ENCODE measurements at regions not wholly inside any gene's neighbourhood (a gene's known extent, or its start where the extent isn't known, plus 50 kb on each side); places are given as distances from the start of the nearest gene placed in this dataset.
"Not testable (repeated sequence)": the region's sequence is repeated elsewhere in the genome, so short reads cannot be mapped to it uniquely, and the experiment has no call there.

GRCh38 chr3:153928851-153929250 is 192.3 kb upstream of the ARHGEF26 start:
- TF ChIP-seq, protein P1, sequence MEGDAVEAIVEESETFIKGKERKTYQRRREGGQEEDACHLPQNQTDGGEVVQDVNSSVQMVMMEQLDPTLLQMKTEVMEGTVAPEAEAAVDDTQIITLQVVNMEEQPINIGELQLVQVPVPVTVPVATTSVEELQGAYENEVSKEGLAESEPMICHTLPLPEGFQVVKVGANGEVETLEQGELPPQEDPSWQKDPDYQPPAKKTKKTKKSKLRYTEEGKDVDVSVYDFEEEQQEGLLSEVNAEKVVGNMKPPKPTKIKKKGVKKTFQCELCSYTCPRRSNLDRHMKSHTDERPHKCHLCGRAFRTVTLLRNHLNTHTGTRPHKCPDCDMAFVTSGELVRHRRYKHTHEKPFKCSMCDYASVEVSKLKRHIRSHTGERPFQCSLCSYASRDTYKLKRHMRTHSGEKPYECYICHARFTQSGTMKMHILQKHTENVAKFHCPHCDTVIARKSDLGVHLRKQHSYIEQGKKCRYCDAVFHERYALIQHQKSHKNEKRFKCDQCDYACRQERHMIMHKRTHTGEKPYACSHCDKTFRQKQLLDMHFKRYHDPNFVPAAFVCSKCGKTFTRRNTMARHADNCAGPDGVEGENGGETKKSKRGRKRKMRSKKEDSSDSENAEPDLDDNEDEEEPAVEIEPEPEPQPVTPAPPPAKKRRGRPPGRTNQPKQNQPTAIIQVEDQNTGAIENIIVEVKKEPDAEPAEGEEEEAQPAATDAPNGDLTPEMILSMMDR (IDR thresholded peaks at IDR 0.05; ENCODE audit: control extremely low read depth, extremely low read depth, low read depth, missing control alignments) = no peak
- DNase-seq (ENCODE audit: extremely low spot score) = no peak
- ChIA-PET POLR2A (no interaction called here), CTCF (no interaction called here)

GRCh38 chr3:153933481-153933880 is 187.7 kb upstream of the ARHGEF26 start:
- CTCF ChIA-PET; POLR2A ChIA-PET; DNase-seq (ENCODE audit: extremely low spot score): not testable (repeated sequence)

GRCh38 chr3:153944084-153944483 is 177.1 kb upstream of the ARHGEF26 start:
- POLR2A ChIA-PET = no interaction called here
- no peak for DNase-seq (ENCODE audit: extremely low spot score)
- CTCF ChIA-PET = interaction anchor here (0.9 kb wide), 1 partner anchor 901 kb away, joined by 3 read pairs; no protein-coding TSS in a partner anchor
- TF ChIP-seq, protein P1 (IDR thresholded peaks at IDR 0.05; ENCODE audit: control extremely low read depth, extremely low read depth, low read depth, missing control alignments) = no peak

DNA sequence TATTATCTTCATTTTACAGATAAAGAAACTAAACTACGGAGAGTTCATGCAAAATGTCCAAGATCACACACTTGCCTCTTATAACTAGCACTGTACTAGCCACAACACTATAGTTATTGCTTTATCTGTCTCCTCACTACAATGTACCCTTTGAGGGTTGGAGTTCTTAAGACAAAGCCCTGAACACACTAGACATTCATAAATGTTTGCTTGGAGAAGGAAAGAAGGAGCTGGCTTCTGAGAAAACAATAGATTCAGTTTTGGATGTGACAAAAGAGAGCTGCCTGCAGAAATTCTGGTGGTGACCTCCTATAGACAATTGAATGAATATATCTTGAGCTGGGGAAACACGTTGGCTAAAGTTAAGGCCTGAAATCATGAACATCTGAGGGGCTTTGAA is 169.9 kb upstream of the ARHGEF26 start:
- DNase-seq (ENCODE audit: extremely low spot score) = no peak
- ChIA-PET POLR2A (no interaction called here), CTCF (no interaction called here)
- TF ChIP-seq, protein P1 (IDR thresholded peaks at IDR 0.05; ENCODE audit: control extremely low read depth, extremely low read depth, low read depth, missing control alignments) = no peak

DNA sequence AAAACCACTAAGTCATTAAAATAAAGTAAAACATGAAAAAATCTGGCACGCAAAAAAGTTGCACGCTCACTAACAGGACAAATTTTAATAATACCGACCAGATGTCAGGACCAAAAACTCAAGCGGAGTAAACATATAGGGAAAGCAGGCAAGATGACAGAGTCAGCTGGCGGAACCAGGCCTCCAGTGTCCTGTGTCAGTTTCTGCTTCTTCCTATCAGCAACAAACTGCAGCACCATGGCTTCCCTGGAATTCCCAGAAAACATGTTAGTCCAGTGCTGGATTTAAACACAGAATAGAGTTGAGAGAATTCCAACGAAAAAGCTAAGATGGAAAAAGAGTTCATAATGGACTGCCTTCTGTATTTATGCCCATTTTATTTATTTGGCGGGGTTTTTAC is 169.1 kb upstream of the ARHGEF26 start:
- ChIA-PET POLR2A (no interaction called here), CTCF (interaction anchor here (1.2 kb wide), 1 partner anchor 9 kb away, joined by 3 read pairs; no protein-coding TSS in a partner anchor)
- DNase-seq (ENCODE audit: extremely low spot score) = no peak
- TF ChIP-seq, protein P1 (IDR thresholded peaks at IDR 0.05; ENCODE audit: control extremely low read depth, extremely low read depth, low read depth, missing control alignments) = no peak

DNA sequence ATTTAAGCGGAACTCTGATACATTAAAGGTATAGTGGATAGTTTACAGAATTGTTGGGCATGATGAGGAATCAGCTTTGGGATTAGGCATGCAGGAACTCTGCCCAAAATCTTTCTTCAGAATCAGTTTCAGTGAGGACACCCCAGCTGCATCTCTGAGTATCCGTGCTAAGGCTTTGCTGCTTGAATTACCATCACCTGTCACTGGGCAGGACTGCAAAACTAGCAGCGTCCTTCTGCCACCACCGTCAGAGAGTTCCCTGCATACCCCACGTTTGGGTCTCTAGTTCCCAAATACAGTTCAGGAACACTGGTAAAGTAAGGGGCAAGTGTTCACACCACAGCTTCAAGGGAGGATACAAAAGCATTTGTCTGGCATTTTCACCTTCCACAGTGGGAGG is 164.6 kb upstream of the ARHGEF26 start:
- DNase-seq (ENCODE audit: extremely low spot score) = no peak
- CTCF ChIA-PET = interaction anchor here (1.5 kb wide), 1 partner anchor 61 kb away, joined by 3 read pairs; no protein-coding TSS in a partner anchor
- POLR2A ChIA-PET = no interaction called here
- TF ChIP-seq, protein P1 (IDR thresholded peaks at IDR 0.05; ENCODE audit: control extremely low read depth, extremely low read depth, low read depth, missing control alignments) = no peak

DNA sequence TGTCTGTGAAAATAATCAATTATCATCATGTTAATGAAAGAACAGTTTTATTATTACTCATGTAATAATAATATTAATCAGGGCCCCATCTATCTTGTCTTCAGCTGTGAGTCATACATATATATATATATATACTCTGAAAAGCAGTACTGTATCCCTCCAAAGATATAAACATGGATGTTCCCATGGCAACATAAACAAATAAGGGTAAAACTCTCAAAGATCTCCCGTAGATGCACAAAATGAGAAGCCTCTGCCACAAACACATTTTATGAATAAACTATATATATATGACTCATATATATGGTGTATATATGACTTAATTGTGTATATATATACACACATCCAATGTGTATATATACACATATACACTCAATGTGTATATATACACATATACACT is 163.8 kb upstream of the ARHGEF26 start:
- DNase-seq (ENCODE audit: extremely low spot score) = no peak
- TF ChIP-seq, protein P1 (IDR thresholded peaks at IDR 0.05; ENCODE audit: control extremely low read depth, extremely low read depth, low read depth, missing control alignments) = no peak
- ChIA-PET POLR2A (no interaction called here), CTCF (no interaction called here)
